Motor neuron (in vitro differentiated cells): ENCODE measurements at regions not wholly inside any gene's neighbourhood (a gene's known extent, or its start where the extent isn't known, plus 50 kb on each side); places are given as distances from the start of the nearest gene placed in this dataset.
"Not testable (repeated sequence)": the region's sequence is repeated elsewhere in the genome, so short reads cannot be mapped to it uniquely, and the experiment has no call there.

ENCODE experiments used
- ATAC-seq, 8 experiments: fragments of 200-7000 bp; cut with Tn5 transposase; replicated peaks in 6 of 8; 2 replicates each; pipeline ENCODE4 v1.8.0; 2021; ENCODE audit warnings: mild to moderate bottlenecking in 8 of 8, moderate library complexity in 8 of 8
- H3K27ac ChIP-seq, 2 donors: fragments of 250-450 bp; sonication (Bioruptor Pico); 2 replicates each; pipeline ENCODE4 v1.9.0; 2021; ENCODE audit warnings: antibody characterized with exemption in 2 of 2, mild to moderate bottlenecking in 2 of 2, moderate library complexity in 1 of 2
- H3K4me1 ChIP-seq, 2 donors: fragments of 250-450 bp; sonication (Bioruptor Pico); replicated peaks in 1 of 2; 2 replicates each; pipeline ENCODE4 v1.6.1; 2021; ENCODE audit warnings: antibody characterized with exemption in 2 of 2, mild to moderate bottlenecking in 2 of 2, moderate library complexity in 1 of 2
- H3K4me3 ChIP-seq, 5 donors: fragments of 250-450 bp; sonication (Bioruptor Pico); 2 replicates each; pipeline ENCODE4 v1.9.0; 2021; ENCODE audit warnings: antibody characterized with exemption in 5 of 5, mild to moderate bottlenecking in 5 of 5, moderate library complexity in 4 of 5
- WGBS, 10 experiments: fragments of 450-650 bp; shearing (Covaris generic); methylation state at CpG; one replicate each; pipeline ENCODE4 v1.0.0; 2022; 5-methylcytosine and 5-hydroxymethylcytosine counted together
- in situ Hi-C, 9 experiments: fragments of 400-800 bp; cut with MboI; loops; one replicate each; pipeline ENCODE4 v1.15.0; 2021; ENCODE audit warnings: low sequenced_read_pairs in 9 of 9, low pct_unique_long_range_greater_than_20kb in 2 of 9; ENCODE audit not compliant: unreplicated experiment in 9 of 9

DNA sequence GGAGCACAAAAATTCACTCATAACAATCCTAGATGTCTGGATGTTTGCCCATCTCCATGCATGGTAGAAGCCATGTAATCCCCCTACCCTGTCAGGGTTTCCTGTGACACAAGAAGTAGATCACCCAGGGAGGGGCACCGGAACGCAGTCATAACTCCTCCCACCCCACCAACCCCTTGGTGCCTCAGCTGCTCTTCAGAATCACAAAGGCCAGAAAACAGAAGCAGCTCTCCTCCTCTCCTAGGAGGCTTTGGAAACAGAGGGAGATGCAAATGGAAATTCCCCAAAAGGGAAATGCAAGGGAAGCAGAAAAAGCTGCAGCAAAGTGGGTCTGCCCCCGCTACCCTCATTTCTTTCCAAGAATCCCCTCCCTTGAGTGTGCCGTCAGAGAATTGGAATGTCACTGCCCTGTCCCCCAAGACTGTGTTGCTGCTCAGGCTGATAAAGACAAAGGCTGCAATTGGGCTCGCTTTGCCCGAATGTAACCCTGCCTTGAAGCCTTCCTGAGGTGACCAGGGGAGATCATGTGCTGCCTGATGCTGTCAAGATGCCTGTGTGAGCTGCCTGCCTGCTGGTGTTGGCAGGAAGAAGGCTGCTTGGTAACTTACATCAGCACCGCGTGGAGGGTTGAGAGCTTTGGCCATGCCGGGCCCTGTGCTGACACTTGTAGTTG lies 65.5 kb upstream of the ABCA1 start:
- in situ Hi-C loops = loop anchor here in 2 of 9 experiments (10.0 to 25.0 kb wide), 2 partner anchors 59 to 144 kb away; no protein-coding TSS in a partner anchor
- H3K4me1 ChIP-seq = peaks cover 40 to 44% of the 10 kb centered on the region in 2 donors
- ATAC-seq = peak; percentile 3 to 79 (median 67)
- peak overlapping the region in 1 of 5 donors; percentile 0 for H3K4me3 ChIP-seq
- H3K27ac ChIP-seq = peak overlapping the region; percentile 62 to 77
- 0 to 21% (median 13%) methylated on average over 2 to 5 of the region's 9 CpGs; no CpG with 5 or more reads in 3 of the 10 experiments for WGBS, 10 experiments

DNA sequence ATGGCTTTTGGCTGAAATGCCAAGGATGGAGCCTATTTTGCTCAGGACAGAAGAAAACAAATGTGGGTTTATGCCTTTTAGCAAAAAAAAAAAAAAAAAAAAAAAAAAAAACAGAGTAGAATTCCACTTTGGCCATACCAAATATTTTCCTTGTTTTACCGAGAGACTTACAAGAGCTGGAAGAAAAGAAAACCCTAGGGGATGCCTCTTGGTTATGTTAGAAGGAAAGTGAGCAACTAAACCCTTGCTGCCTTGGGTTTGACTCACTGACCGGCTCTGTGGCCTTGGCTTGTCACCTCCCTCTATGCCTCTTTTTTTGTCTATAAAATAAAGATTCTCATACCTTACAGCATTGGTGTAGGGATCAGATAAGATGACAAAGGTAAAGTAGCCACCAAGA lies 69.6 kb upstream of the ABCA1 start:
- WGBS, 10 experiments = 0 to 81% (median 63%) methylated on average over 1 to 2 of the region's 2 CpGs; no CpG with 5 or more reads in 1 of the 10 experiments
- in situ Hi-C loops = loop anchor here in 2 of 9 experiments (10.0 to 25.0 kb wide), 2 partner anchors 63 to 140 kb away; no protein-coding TSS in a partner anchor

DNA sequence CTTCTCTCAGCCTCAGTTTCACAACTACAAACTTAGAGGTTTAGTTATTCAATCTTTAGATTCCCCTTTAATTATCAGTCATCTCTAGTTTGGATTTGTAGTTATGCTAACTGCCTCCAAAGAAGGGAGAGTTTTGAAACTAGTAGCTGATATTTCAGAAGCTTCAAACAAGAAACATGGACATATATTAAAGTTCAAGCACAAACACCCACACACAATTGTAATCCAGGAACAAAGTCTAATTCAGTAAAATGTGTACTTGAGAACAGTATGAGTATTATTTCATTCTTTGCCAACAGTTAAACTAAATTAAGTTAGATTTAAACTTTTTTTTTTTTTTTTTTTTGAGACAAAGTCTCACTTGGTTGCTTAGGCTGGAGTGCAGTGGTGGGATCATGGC lies 71.2 kb upstream of the ABCA1 start:
- no peak overlapping the region for H3K4me3 ChIP-seq
- peaks cover 13 to 14% of the 10 kb centered on the region in 2 donors for H3K4me1 ChIP-seq
- in situ Hi-C loops = loop anchor here in 2 of 9 experiments (10.0 to 25.0 kb wide), 2 partner anchors 64 to 138 kb away; no protein-coding TSS in a partner anchor
- no peak for ATAC-seq
- no peak overlapping the region for H3K27ac ChIP-seq

More for the DNA sequence above, 69.6 kb upstream of the ABCA1 start:
- peaks cover 29 to 30% of the 10 kb centered on the region in 2 donors for H3K4me1 ChIP-seq
- ATAC-seq = no peak
- H3K27ac ChIP-seq = no peak overlapping the region
- no peak overlapping the region for H3K4me3 ChIP-seq

DNA sequence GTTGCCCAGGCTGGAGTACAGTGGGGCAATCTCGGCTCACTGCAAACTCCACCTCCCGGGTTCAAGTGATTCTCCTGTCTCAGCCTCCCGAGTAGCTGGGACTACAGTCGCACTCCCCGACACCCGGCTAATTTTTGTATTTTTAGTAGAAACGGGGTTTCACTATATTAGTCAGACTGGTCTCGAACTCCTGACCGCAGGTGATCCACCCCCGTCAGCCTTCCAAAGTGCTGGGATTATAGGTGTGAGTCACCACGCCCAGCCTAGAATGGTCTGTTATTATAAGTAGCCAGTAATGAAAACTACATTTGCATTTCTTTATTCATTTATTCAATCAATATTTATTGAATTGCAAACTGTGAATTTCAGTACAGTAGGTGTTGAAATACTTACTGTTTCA lies 72.6 kb upstream of the ABCA1 start:
- in situ Hi-C loops, H3K27ac ChIP-seq, H3K4me3 ChIP-seq: not testable (repeated sequence)
- peak in 2 of 8 experiments; percentile 15 to 71 for ATAC-seq
- 83 to 100% (median 96%) methylated on average over 1 to 10 of the region's 11 CpGs; no CpG with 5 or more reads in 2 of the 10 experiments for WGBS, 10 experiments
- H3K4me1 ChIP-seq = peaks cover 12 to 13% of the 10 kb centered on the region in 2 donors

DNA sequence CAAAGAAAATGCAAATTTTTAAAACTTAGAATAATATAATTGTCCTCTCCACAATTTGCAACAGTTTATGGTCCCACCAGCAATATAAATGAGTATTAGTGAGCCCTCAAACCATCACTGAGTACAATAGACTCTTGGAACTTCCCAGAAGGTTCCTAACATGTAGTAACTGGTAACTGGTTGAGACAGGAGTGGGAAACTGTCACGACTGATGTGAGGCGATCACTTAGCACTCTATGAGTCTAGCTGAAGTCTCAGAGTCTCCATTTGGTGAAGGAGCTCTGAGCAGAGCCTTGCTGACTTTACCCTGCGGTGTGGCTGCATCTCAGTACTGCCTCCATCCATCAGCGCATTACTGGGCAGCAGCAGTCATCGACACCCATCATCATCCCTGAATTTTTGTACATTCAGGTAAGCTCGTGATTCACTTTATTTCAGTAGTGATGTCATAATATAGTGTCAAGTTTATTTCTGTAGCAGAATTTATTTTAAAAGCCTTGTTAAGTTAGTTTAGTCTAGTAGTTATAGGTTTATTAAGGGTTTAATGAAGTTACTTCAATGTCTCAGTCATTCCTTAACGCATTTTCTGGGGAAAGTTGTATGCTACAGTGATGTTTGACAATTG lies 76.6 kb upstream of the ABCA1 start:
- in situ Hi-C loops = no loop called here
- peak in 1 of 8 experiments; percentile 14 for ATAC-seq
- Histone ChIP-seq H3K4me1 (peaks cover 7 to 13% of the 10 kb centered on the region in 2 donors), H3K4me3 (no peak overlapping the region), H3K27ac (no peak overlapping the region)
- 57 to 100% (median 81%) methylated on average over 1 to 6 of the region's 7 CpGs; no CpG with 5 or more reads in 1 of the 10 experiments for WGBS, 10 experiments

DNA sequence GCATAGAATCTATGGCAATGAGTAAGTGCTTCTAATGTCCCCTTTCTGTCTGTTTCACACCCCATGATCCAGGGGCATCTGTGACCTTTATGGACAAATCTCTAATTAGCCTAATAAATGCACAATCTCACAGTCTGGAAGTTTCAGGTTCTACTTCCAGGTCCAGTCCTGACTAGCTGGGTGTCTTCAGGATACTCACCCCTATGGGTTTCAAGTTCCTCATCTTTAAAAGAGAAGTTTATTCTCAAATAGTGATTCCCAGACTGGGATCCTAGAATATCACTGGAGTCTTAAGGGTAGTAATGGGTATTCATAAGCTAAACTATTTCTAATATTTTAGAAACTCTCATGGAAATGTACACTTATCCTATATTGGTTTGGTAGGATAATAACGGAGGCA lies 77.2 kb upstream of the ABCA1 start:
- Histone ChIP-seq H3K4me1 (peaks cover 7 to 13% of the 10 kb centered on the region in 2 donors), H3K27ac (no peak overlapping the region), H3K4me3 (no peak overlapping the region)
- 89 to 100% (median 100%) methylated on average over 1 of the region's 1 CpG; no CpG with 5 or more reads in 2 of the 10 experiments for WGBS, 10 experiments
- in situ Hi-C loops = no loop called here
- ATAC-seq = no peak

DNA sequence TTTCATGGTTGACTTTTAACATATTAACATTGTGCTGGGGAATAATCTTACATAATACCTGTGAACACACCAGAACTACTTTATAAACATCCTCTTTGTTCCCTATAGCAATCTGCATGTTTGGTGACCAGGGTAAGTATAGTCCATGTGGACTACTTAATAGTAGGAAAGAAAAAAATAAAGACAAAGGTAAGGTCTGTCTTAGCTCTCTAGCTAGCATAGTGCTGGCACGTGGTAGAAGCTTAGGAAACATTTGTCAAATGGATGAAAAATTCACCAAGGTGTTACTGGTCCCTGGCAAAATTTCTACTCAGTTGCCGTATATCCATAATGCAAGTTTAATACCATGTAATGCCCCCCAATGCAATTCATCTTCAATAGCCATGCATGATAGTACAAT lies 78.6 kb upstream of the ABCA1 start:
- Histone ChIP-seq H3K4me3 (no peak overlapping the region), H3K4me1 (peaks cover 7 to 13% of the 10 kb centered on the region in 2 donors), H3K27ac (no peak overlapping the region)
- in situ Hi-C loops = no loop called here
- WGBS, 10 experiments = 60 to 100% (median 82%) methylated on average over 1 to 2 of the region's 2 CpGs; no CpG with 5 or more reads in 3 of the 10 experiments
- no peak for ATAC-seq

DNA sequence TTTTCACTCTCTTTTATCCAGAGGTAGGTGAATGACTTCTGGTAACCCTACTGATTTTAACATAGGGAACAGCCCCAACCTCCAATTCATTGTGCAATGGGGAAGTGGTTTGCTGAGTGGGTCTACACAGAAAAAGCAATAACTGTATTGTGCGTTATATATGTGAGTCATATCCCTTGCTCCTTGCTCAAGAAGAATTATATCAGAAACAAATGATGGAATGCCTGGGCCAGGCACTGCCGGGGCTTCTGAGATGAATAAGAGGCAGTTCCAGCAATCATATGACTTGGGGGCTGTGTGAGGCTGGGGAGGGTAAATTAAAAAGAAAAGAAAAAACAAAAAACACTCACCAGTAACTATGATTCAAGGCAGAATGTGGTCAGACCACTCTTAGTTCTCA lies 79.2 kb upstream of the ABCA1 start:
- WGBS, 10 experiments = 20 to 75% (median 34%) methylated on average over 1 to 2 of the region's 2 CpGs
- ATAC-seq = peak in 7 of 8 experiments; percentile 73 to 99 (median 98)
- Histone ChIP-seq H3K27ac (peak overlapping the region in 1 of 2 donors; percentile 23), H3K4me1 (peaks cover 7 to 13% of the 10 kb centered on the region in 2 donors), H3K4me3 (no peak overlapping the region)
- in situ Hi-C loops = no loop called here

DNA sequence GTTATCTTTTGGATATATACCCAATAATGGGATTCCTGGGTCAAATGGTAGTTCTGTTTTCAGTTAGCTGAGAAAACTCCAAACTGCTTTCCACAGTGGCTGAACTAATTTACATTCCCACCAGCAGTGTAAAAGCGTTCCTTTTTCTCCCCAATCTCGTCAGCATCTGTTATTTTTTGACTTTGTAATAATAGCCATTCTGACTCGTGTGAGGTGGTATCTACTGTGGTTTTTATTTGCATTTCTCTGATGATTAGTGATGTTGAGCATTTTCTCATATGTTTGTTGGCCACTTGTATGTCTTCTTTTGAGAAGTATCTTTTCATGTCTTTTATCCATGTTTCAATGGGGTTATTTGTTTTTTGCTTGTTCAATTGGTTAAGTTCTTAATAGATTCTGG lies 82.1 kb upstream of the ABCA1 start:
- H3K4me3 ChIP-seq, H3K27ac ChIP-seq, in situ Hi-C loops, ATAC-seq: not testable (repeated sequence)
- 46 to 82% (median 75%) methylated on average over 2 to 3 of the region's 3 CpGs; no CpG with 5 or more reads in 3 of the 10 experiments for WGBS, 10 experiments
- H3K4me1 ChIP-seq = peaks cover 7 to 13% of the 10 kb centered on the region in 2 donors

DNA sequence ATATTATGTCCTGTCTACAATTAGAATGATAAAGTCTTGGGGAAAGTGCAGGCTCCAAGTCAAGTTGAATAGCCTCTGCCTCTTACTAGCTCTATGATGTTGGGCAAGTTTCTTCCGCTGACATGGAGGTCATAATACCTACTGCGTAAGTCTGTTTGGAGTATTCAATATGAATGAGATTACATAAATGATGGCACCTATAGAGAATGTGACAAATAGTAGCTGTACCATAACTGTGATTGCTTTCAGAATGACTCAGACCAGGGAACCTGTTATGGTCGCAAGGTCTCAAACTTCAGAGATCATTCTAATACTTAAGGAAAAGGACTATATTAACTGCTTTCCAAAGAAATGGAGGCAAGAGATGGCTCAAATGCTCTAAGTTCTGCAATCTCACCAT lies 94.0 kb upstream of the ABCA1 start:
- ATAC-seq = no peak
- peaks cover 0 to 3% of the 10 kb centered on the region in 2 donors for H3K4me1 ChIP-seq
- WGBS, 10 experiments = 80 to 100% (median 96%) methylated on average over 1 to 3 of the region's 3 CpGs; no CpG with 5 or more reads in 2 of the 10 experiments
- no peak overlapping the region for H3K4me3 ChIP-seq
- no peak overlapping the region for H3K27ac ChIP-seq
- in situ Hi-C loops = no loop called here

DNA sequence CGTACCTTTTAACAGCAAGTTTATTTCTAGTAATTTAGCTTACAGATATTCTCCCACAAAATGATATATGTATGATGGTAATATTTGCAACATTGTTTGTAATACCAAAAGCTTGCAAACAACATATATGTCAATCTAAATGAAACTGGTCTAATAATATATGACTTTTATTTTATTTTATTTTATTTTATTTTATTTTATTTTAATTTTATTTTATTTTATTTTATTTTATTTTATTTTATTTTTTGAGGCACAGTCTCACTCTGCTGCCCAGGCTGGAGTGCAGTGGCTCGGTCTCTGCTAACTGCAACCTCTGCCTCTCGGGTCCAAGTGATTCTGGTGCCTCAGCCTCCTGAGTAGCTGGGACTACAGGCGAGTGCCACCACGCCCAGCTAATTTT lies 94.6 kb upstream of the ABCA1 start:
- H3K27ac ChIP-seq, H3K4me1 ChIP-seq, in situ Hi-C loops, ATAC-seq, H3K4me3 ChIP-seq: not testable (repeated sequence)
- WGBS, 10 experiments = 75 to 100% (median 94%) methylated on average over 1 to 5 of the region's 5 CpGs

DNA sequence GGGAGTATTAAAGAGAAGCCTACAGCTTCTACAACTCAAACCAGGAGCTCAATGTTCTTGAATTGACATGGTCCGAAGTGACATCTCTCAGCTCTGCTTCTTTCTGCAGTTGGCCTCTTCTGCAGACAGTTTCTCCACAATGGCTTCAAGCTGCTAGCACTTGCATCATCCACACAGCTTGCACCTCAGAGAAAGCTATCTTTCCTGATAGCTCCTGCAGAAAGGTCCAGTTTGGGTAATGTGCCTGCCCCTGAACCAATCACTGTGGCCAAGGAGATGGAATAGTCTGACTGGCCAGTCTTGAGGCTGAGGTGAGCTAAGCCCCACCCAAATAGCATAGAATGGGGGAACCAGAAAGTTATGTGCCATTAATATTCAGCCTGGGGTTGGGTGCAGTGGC lies 95.8 kb upstream of the ABCA1 start:
- ATAC-seq = peak in 1 of 8 experiments; percentile 24
- Histone ChIP-seq H3K4me1 (peaks cover 0 to 3% of the 10 kb centered on the region in 2 donors), H3K4me3 (no peak overlapping the region), H3K27ac (no peak overlapping the region)
- 75 to 86% (median 80%) methylated on average over 1 of the region's 1 CpG; no CpG with 5 or more reads in 7 of the 10 experiments for WGBS, 10 experiments
- in situ Hi-C loops = no loop called here

DNA sequence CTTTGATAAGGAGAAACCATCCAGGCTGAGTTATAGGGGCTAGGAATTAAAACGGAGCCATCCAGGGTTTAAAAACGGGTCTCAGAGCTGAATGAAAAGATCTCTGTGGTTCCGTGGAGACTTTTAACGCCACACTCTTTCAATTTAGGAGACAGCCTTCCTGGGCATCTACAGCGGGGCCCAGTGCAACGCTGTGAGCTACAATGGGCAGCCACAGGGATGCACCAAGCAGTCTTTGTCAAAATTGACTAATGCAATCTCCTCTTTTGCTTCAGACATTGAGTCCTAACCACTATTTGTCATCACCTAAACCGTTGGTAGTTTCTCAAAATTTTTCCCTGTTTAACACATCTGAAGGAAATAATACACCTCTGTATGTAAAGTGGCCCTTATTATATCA lies 96.6 kb upstream of the ABCA1 start:
- WGBS, 10 experiments = 47 to 94% (median 74%) methylated on average over 2 to 7 of the region's 7 CpGs; no CpG with 5 or more reads in 1 of the 10 experiments

More for the DNA sequence above, 96.6 kb upstream of the ABCA1 start:
- Histone ChIP-seq H3K4me1 (peaks cover 0 to 3% of the 10 kb centered on the region in 2 donors), H3K4me3 (no peak overlapping the region), H3K27ac (no peak overlapping the region)
- in situ Hi-C loops = no loop called here
- no peak for ATAC-seq
